ENCODE measurements at regions not wholly inside any gene's neighbourhood (a gene's known extent, or its start where the extent isn't known, plus 50 kb on each side); places are given as distances from the start of the nearest gene placed in this dataset.

DNA sequence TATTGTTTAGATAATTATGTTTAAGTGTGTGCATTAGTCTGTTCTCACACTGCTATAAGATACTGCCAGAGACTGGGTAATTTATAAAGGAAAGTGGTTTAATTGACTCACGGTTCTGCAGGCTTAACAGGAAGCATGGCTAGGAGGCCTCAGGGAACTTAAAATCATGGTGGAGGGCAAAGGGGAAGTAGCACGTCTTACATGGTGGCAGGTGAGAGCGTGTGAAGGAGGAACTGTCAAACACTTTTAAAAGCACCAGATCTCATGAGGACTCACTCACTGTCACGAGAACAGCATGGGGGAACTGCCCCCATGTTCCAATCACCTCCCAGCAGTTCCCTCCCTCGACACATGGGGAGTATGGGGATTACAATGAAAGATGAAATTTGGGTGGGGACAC is 203.5 kb upstream of the GOT2 start:
- intact Hi-C loops (cut with micrococcal nuclease; ENCODE audit: unreplicated experiment) (no loop called here), in situ Hi-C loops (cut with MboI) (no loop called here)
- no peak for TF ChIP-seq EP300 (IDR thresholded peaks at IDR 0.05; ENCODE audit: borderline replicate concordance in 1 of 2, control insufficient read depth in 1 of 2, low read depth in 2 of 2, low read length in 2 of 2)
- no peak for TF ChIP-seq ZNF274 (IDR thresholded peaks at IDR 0.05; ENCODE audit: insufficient read depth, insufficient read length)
- no peak for TF ChIP-seq EED (IDR thresholded peaks at IDR 0.05; ENCODE audit: low read depth)
- TF ChIP-seq PAX8 (IDR thresholded peaks at IDR 0.05): no peak
- no peak for TF ChIP-seq MYB (IDR thresholded peaks at IDR 0.05; ENCODE audit: borderline replicate concordance, low read depth, low read length)
- TF ChIP-seq, protein P1, sequence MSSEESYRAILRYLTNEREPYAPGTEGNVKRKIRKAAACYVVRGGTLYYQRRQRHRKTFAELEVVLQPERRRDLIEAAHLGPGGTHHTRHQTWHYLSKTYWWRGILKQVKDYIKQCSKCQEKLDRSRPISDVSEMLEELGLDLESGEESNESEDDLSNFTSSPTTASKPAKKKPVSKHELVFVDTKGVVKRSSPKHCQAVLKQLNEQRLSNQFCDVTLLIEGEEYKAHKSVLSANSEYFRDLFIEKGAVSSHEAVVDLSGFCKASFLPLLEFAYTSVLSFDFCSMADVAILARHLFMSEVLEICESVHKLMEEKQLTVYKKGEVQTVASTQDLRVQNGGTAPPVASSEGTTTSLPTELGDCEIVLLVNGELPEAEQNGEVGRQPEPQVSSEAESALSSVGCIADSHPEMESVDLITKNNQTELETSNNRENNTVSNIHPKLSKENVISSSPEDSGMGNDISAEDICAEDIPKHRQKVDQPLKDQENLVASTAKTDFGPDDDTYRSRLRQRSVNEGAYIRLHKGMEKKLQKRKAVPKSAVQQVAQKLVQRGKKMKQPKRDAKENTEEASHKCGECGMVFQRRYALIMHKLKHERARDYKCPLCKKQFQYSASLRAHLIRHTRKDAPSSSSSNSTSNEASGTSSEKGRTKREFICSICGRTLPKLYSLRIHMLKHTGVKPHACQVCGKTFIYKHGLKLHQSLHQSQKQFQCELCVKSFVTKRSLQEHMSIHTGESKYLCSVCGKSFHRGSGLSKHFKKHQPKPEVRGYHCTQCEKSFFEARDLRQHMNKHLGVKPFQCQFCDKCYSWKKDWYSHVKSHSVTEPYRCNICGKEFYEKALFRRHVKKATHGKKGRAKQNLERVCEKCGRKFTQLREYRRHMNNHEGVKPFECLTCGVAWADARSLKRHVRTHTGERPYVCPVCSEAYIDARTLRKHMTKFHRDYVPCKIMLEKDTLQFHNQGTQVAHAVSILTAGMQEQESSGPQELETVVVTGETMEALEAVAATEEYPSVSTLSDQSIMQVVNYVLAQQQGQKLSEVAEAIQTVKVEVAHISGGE (CRISPR knock-in tag; IDR thresholded peaks at IDR 0.05): no peak
- no peak for TF ChIP-seq FOS (IDR thresholded peaks at IDR 0.05; ENCODE audit: borderline replicate concordance, extremely low read depth, insufficient read length)
- TF ChIP-seq, protein P2, sequence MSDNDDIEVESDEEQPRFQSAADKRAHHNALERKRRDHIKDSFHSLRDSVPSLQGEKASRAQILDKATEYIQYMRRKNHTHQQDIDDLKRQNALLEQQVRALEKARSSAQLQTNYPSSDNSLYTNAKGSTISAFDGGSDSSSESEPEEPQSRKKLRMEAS (IDR thresholded peaks at IDR 0.05; ENCODE audit: low read depth, low read length): no peak
- TF ChIP-seq HCFC1 (IDR thresholded peaks at IDR 0.05; ENCODE audit: low read length): no peak
- TF ChIP-seq, protein P3, sequence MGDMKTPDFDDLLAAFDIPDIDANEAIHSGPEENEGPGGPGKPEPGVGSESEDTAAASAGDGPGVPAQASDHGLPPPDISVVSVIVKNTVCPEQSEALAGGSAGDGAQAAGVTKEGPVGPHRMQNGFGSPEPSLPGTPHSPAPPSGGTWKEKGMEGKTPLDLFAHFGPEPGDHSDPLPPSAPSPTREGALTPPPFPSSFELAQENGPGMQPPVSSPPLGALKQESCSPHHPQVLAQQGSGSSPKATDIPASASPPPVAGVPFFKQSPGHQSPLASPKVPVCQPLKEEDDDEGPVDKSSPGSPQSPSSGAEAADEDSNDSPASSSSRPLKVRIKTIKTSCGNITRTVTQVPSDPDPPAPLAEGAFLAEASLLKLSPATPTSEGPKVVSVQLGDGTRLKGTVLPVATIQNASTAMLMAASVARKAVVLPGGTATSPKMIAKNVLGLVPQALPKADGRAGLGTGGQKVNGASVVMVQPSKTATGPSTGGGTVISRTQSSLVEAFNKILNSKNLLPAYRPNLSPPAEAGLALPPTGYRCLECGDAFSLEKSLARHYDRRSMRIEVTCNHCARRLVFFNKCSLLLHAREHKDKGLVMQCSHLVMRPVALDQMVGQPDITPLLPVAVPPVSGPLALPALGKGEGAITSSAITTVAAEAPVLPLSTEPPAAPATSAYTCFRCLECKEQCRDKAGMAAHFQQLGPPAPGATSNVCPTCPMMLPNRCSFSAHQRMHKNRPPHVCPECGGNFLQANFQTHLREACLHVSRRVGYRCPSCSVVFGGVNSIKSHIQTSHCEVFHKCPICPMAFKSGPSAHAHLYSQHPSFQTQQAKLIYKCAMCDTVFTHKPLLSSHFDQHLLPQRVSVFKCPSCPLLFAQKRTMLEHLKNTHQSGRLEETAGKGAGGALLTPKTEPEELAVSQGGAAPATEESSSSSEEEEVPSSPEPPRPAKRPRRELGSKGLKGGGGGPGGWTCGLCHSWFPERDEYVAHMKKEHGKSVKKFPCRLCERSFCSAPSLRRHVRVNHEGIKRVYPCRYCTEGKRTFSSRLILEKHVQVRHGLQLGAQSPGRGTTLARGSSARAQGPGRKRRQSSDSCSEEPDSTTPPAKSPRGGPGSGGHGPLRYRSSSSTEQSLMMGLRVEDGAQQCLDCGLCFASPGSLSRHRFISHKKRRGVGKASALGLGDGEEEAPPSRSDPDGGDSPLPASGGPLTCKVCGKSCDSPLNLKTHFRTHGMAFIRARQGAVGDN (IDR thresholded peaks at IDR 0.05): no peak
- POLR2A ChIA-PET: no interaction called here
- H3K4me1 ChIP-seq (ENCODE audit: control insufficient read depth, insufficient read depth, low read length): no peaks in the 10 kb centered on the region
- FAIRE-seq (no peak), ATAC-seq (no peak; the same call in 2 of the 3 replicates), DNase-seq (ENCODE audit: low read depth, low spot score) (no peak)
- H2AFZ ChIP-seq (ENCODE audit: control insufficient read depth, low read depth, low read length): no peak overlapping the region
- H3K27me3 ChIP-seq (replicated peaks in 1 of 2; ENCODE audit: control insufficient read depth in 2 of 2, insufficient read depth in 2 of 2, low read length in 1 of 2): no peaks in the 10 kb centered on the region
- no peak overlapping the region for H3K27ac ChIP-seq (ENCODE audit: control insufficient read depth, insufficient read depth)
- H3K4me2 ChIP-seq (ENCODE audit: control insufficient read depth, insufficient read depth): no peak overlapping the region
- no peak overlapping the region for H3K9ac ChIP-seq (ENCODE audit: control insufficient read depth, insufficient read depth, low read length)
- SMC1A ChIA-PET (ENCODE audit: uncharacterized antibody, unreplicated experiment): interaction anchor here (1.4 to 4.6 kb wide), 2 partner anchors 55 to 84 kb away, joined by 4 to 31 read pairs; no protein-coding TSS in a partner anchor
- H4K20me1 ChIP-seq (ENCODE audit: control insufficient read depth, insufficient read depth): no peaks in the 10 kb centered on the region
- RAD21 ChIA-PET (ENCODE audit: unreplicated experiment): no interaction called here
- no peaks in the 10 kb centered on the region for H3K36me3 ChIP-seq (ENCODE audit: control insufficient read depth in 2 of 2, insufficient read depth in 2 of 2, low read length in 1 of 2)
- CTCF ChIA-PET: no interaction called here
- BruUV-seq (replicated peaks): no TSS peak
- WGBS (ENCODE audit: insufficient coverage, insufficient replicate concordance, low lambda C conversion rate, missing lambda C conversion rate): 28% methylated on average over 5 of the region's 5 CpGs
- no peaks in the 10 kb centered on the region for H3K79me2 ChIP-seq (ENCODE audit: control insufficient read depth, insufficient read depth, low read length)
- no peak overlapping the region for H3K4me3 ChIP-seq
- no peaks in the 10 kb centered on the region; the same call in 2 of the 3 replicates for H3K9me3 ChIP-seq (replicated peaks; ENCODE audit: control insufficient read depth, insufficient read depth, low read length)
